GM12878 (cell line): ENCODE measurements at regions not wholly inside any gene's neighbourhood (a gene's known extent, or its start where the extent isn't known, plus 50 kb on each side); places are given as distances from the start of the nearest gene placed in this dataset.
A peak's percentile ranks its signal among the peaks of the same experiment; 100 is the strongest.

ENCODE experiments used
- ATAC-seq: fragments of 200-7000 bp; cut with Tn5 transposase; 3 replicates; pipeline ENCODE4 v1.9.1; 2020; ENCODE audit warnings: mild to moderate bottlenecking, moderate library complexity
- BruUV-seq: library from RNA; stranded (reverse); fragments of 400-500 nt; replicated peaks from 2 replicates; lab custom pipeline; 2021; lab: Mats Ljungman, UMichigan
- CTCF ChIA-PET: fragments of 300-600 bp; sonication (Branson Sonifier 250); formaldehyde crosslinking; extraction: SDS; loops from one replicate; lab custom pipeline; 2021; ENCODE audit warnings: inconsistent platforms; lab: Yijun Ruan, JAX
- POLR2A ChIA-PET: fragments of 350-600 bp; formaldehyde crosslinking; extraction: SDS; loops from one replicate; lab custom pipeline; 2021; ENCODE audit warnings: inconsistent platforms; lab: Charles Lee
- RAD21 ChIA-PET: fragments of 300-600 bp; sonication (Branson Sonifier 250); formaldehyde crosslinking; loops from one replicate; lab custom pipeline; 2023; ENCODE audit warnings: antibody characterized with exemption; ENCODE audit not compliant: unreplicated experiment; lab: Charles Lee
- SMC1A ChIA-PET: fragments of 300-600 bp; sonication (Branson Sonifier 250); formaldehyde crosslinking; loops from one replicate; lab custom pipeline; 2023; ENCODE audit not compliant: unreplicated experiment, uncharacterized antibody; lab: Charles Lee
- DNase-seq: peaks from one replicate; pipeline ENCODE4 v3.0.0-alpha.2; 2011; ENCODE audit warnings: low read depth, low spot score
- FAIRE-seq: peaks from 3 replicates; lab custom pipeline; 2011; peaks lifted over from hg19 to GRCh38; lab: Jason Lieb, UNC
- H2AFZ ChIP-seq: 2 replicates; pipeline ENCODE4 v1.6.0; 2011; ENCODE audit warnings: low read depth, low read length, control low read depth; ENCODE audit not compliant: control insufficient read depth
- H3K27ac ChIP-seq: 2 replicates; pipeline ENCODE4 v1.5.1; 2011; ENCODE audit warnings: control low read depth; ENCODE audit not compliant: control insufficient read depth, insufficient read depth
- H3K27me3 ChIP-seq, 2 experiments: replicated peaks in 1 of 2; 2 replicates each; pipeline versions ENCODE4 v1.6.0 to v1.6.1; 2011; ENCODE audit warnings: low read length in 1 of 2; ENCODE audit not compliant: control insufficient read depth in 2 of 2, insufficient read depth in 2 of 2
- H3K36me3 ChIP-seq, 2 experiments: 2 replicates each; pipeline ENCODE4 v1.5.1; 2011; ENCODE audit warnings: low read length in 1 of 2; ENCODE audit not compliant: control insufficient read depth in 2 of 2, insufficient read depth in 2 of 2
- H3K4me1 ChIP-seq: 2 replicates; pipeline ENCODE4 v1.6.1; 2011; ENCODE audit warnings: mild to moderate bottlenecking, low read length, moderate library complexity, mixed read lengths; ENCODE audit not compliant: control insufficient read depth, insufficient read depth
- H3K4me2 ChIP-seq: 2 replicates; pipeline ENCODE4 v1.6.0; 2011; ENCODE audit warnings: control low read depth; ENCODE audit not compliant: control insufficient read depth, insufficient read depth
- H3K4me3 ChIP-seq: fragments of 200-600 bp; sonication (generic); 2 replicates; pipeline ENCODE4 v1.5.1; 2016
- H3K79me2 ChIP-seq: 2 replicates; pipeline ENCODE4 v1.6.0; 2011; ENCODE audit warnings: low read length; ENCODE audit not compliant: control insufficient read depth, insufficient read depth
- H3K9ac ChIP-seq: 2 replicates; pipeline ENCODE4 v1.8.0; 2011; ENCODE audit warnings: low read length, control low read depth, mixed read lengths; ENCODE audit not compliant: control insufficient read depth, insufficient read depth
- H3K9me3 ChIP-seq: replicated peaks from 3 replicates; pipeline ENCODE4 v1.5.1; 2011; ENCODE audit warnings: mild to moderate bottlenecking, low read length; ENCODE audit not compliant: control insufficient read depth, insufficient read depth
- H4K20me1 ChIP-seq: 2 replicates; pipeline ENCODE4 v1.6.0; 2011; ENCODE audit not compliant: control insufficient read depth, insufficient read depth
- CBFB ChIP-seq: IDR thresholded peaks from 2 replicates; pipeline ENCODE4 v1.6.1; 2016; ENCODE audit warnings: antibody characterized with exemption, low read depth
- EZH2 ChIP-seq: IDR thresholded peaks from 2 replicates; pipeline ENCODE4 v1.6.1; 2012; ENCODE audit warnings: low read depth, mild to moderate bottlenecking, control low read depth, inconsistent platforms, low read length, borderline replicate concordance; ENCODE audit not compliant: control insufficient read depth
- MEF2B ChIP-seq: fragments of 450-650 bp; IDR thresholded peaks from 2 replicates; pipeline ENCODE4 v1.6.1; 2018; ENCODE audit warnings: mild to moderate bottlenecking, moderate library complexity; ENCODE audit not compliant: partially characterized antibody, poor library complexity, severe bottlenecking
- NR2C1 ChIP-seq: fragments of 450-650 bp; IDR thresholded peaks from 2 replicates; pipeline ENCODE4 v1.6.1; 2017; ENCODE audit warnings: antibody characterized with exemption, mild to moderate bottlenecking, moderate library complexity
- NR2F1 ChIP-seq: fragments of 450-650 bp; conservative IDR thresholded peaks from 2 replicates; pipeline ENCODE4 v1.6.1; 2017; ENCODE audit warnings: mild to moderate bottlenecking
- PAX8 ChIP-seq: fragments of 450-650 bp; IDR thresholded peaks from 2 replicates; pipeline ENCODE4 v1.6.1; 2017; ENCODE audit warnings: mild to moderate bottlenecking, moderate library complexity
- POLR2A ChIP-seq: IDR thresholded peaks from 2 replicates; pipeline ENCODE4 v1.6.1; 2011; ENCODE audit warnings: low read depth, mild to moderate bottlenecking, low read length
- RAD21 ChIP-seq: IDR thresholded peaks from 2 replicates; pipeline ENCODE4 v1.6.1; 2011; ENCODE audit warnings: mild to moderate bottlenecking, low read depth, low read length, moderate library complexity; ENCODE audit not compliant: insufficient read depth
- RCOR1 ChIP-seq: conservative IDR thresholded peaks from 2 replicates; pipeline ENCODE4 v1.6.1; 2012; ENCODE audit warnings: low read depth, low read length, improper control_type of control experiment
- ZBED1 ChIP-seq: IDR thresholded peaks from 2 replicates; pipeline ENCODE4 v1.6.1; 2016; ENCODE audit warnings: borderline replicate concordance
- ZZZ3 ChIP-seq: IDR thresholded peaks from 2 replicates; pipeline ENCODE4 v1.6.1; 2011; ENCODE audit warnings: low read depth; ENCODE audit not compliant: control insufficient read depth, insufficient read length
- WGBS: methylation state at CpG from one replicate; pipeline ENCODE4 v1.1.6; 2016; ENCODE audit warnings: low lambda C conversion rate; ENCODE audit not compliant: insufficient replicate concordance, insufficient coverage; ENCODE audit errors: missing lambda C conversion rate; 5-methylcytosine and 5-hydroxymethylcytosine counted together
- in situ Hi-C: fragments of 300-500 bp; cut with MboI; formaldehyde crosslinking; loops from 9 replicates; pipeline ENCODE4 v1.14.3; 2018; ENCODE audit warnings: mixed read lengths
- intact Hi-C: fragments of 100-400 bp; cut with micrococcal nuclease; formaldehyde crosslinking; loops from one replicate; pipeline ENCODE4 v1.14.2; 2022; ENCODE audit not compliant: unreplicated experiment
- TF ChIP-seq, protein P1 (sequence below): fragments of 150-350 bp; IDR thresholded peaks from 2 replicates; pipeline ENCODE4 v1.6.1; 2014; ENCODE audit warnings: mild to moderate bottlenecking, low read depth, low read length
- TF ChIP-seq, protein P2 (sequence below): fragments of 450-650 bp; IDR thresholded peaks from 2 replicates; pipeline ENCODE4 v1.6.1; 2017; ENCODE audit warnings: low read depth, mild to moderate bottlenecking, moderate library complexity

DNA sequence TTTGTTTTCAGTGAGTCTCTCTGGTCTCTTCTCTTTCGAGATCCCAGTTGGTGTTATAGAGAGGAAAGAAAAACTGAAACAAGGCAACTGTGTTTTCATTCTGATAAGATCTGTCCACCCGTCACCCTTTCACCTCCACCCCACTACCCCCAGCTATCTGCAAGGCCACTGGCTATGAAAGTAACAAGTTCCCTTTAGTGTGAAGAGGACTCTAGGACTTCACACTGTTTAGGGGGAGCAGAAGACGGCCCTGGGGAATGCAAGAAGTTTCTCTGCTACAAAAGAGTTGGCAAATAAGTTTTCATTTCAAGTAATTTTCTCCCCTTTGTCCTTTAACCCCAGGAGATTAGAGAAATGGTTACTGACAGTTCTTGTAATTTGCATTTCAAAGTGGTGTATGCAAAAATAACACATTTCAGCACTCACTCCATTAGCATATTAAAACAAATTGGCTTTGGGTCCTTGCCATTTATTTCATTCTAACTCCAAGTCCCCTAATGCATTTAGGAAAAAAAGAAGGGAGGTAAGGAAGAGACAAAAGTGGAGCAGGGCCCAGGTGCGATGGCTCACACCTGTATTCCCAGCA is 79.6 kb upstream of the PPM1J start:
- Histone ChIP-seq H3K27me3 (no peaks in the 10 kb centered on the region), H3K27ac (no peak overlapping the region), H3K36me3 (no peaks in the 10 kb centered on the region), H2AFZ (no peak overlapping the region), H4K20me1 (no peaks in the 10 kb centered on the region), H3K4me2 (no peak overlapping the region), H3K4me1 (peaks cover 14% of the 10 kb centered on the region), H3K4me3 (no peak overlapping the region), H3K9me3 (no peaks in the 10 kb centered on the region), H3K79me2 (no peaks in the 10 kb centered on the region), H3K9ac (no peak overlapping the region)
- intact Hi-C loops (no loop called here), in situ Hi-C loops (no loop called here)
- BruUV-seq: no TSS peak
- peak; percentile 44 for TF ChIP-seq MEF2B
- TF ChIP-seq NR2C1: peak; percentile 40
- peak; percentile 59; the same call in 1 of the 2 replicates for TF ChIP-seq NR2F1
- no peak for TF ChIP-seq PAX8
- FAIRE-seq (no peak), ATAC-seq (peak; percentile 90), DNase-seq (no peak)
- CTCF ChIA-PET: interaction anchor here (0.9 to 1.3 kb wide), 3 partner anchors 10 to 404 kb away, joined by 3 to 5 read pairs (median 4); partner anchors contain the start of gene PPM1J
- POLR2A ChIA-PET: no interaction called here
- 25% methylated on average over 4 of the region's 4 CpGs for WGBS
- RAD21 ChIA-PET: interaction anchor here (1.0 kb wide), 1 partner anchor 78 kb away, joined by 3 read pairs; no protein-coding TSS in a partner anchor
- SMC1A ChIA-PET: interaction anchor here (0.6 kb wide), 1 partner anchor 46 kb away, joined by 3 read pairs; no protein-coding TSS in a partner anchor

DNA sequence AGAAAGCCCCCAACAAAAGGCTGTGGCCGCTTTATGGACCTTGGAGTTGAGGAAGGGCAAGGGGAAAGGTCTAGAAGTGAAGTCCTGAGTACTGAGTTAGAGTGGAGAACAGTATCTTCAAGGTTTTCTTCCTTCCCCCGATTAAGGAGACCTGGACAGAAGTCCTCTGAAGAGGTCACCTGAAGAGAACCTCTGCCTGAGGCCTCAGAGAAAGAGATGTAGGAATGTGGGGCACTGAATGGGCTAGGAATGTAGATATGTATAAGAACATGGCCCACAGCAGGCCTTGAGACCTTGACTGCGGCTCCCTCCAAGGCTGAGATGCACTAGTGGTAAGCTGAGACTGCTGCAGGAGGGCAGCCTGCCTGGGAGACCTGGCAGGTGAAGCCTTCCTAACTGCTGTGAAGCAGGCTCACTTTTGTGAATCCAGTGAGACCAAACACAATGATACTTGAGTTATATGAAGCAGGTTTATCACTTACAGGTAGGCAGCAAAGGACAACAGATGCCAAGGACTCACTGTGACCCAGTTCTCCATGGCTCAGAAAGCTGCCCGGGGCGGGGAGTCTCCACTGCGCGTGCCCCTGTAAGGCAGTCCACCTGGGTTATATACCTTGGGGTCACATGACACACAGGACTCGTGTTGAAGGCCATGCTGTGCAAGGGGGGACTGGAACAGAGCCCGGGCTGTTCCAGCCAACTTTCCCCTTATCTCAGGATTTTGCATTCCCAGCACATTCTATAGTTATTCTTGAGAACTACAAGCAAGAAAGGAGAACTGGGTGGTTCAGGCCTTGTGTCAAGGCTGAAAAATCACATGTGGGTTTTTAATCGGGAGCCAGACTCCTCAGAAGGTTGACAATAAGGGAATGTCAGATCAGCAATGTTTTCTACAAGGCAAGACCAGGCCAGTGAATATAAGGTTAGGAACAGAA is 78.8 kb upstream of the PPM1J start:
- no peaks in the 10 kb centered on the region for H3K36me3 ChIP-seq
- no peak overlapping the region for H3K4me2 ChIP-seq
- 72% methylated on average over 10 of the region's 10 CpGs for WGBS
- H3K4me3 ChIP-seq: no peak overlapping the region
- in situ Hi-C loops: no loop called here
- H3K9me3 ChIP-seq: no peaks in the 10 kb centered on the region
- H3K79me2 ChIP-seq: no peaks in the 10 kb centered on the region
- RAD21 ChIA-PET: no interaction called here
- no peaks in the 10 kb centered on the region for H3K27me3 ChIP-seq
- intact Hi-C loops: no loop called here
- CTCF ChIA-PET: interaction anchor here (0.9 to 1.2 kb wide), 2 partner anchors 10 to 403 kb away, joined by 4 to 5 read pairs; no protein-coding TSS in a partner anchor
- FAIRE-seq (no peak), DNase-seq (no peak), ATAC-seq (no peak)
- no peak overlapping the region for H2AFZ ChIP-seq
- SMC1A ChIA-PET: no interaction called here
- no peak overlapping the region for H3K27ac ChIP-seq
- no TSS peak for BruUV-seq
- H3K9ac ChIP-seq: no peak overlapping the region
- H4K20me1 ChIP-seq: no peaks in the 10 kb centered on the region
- peaks cover 14% of the 10 kb centered on the region for H3K4me1 ChIP-seq
- POLR2A ChIA-PET: no interaction called here
- no peak for TF ChIP-seq RCOR1
- TF ChIP-seq ZBED1: no peak
- TF ChIP-seq ZZZ3: no peak
- TF ChIP-seq EZH2: no peak
- TF ChIP-seq, protein P1, sequence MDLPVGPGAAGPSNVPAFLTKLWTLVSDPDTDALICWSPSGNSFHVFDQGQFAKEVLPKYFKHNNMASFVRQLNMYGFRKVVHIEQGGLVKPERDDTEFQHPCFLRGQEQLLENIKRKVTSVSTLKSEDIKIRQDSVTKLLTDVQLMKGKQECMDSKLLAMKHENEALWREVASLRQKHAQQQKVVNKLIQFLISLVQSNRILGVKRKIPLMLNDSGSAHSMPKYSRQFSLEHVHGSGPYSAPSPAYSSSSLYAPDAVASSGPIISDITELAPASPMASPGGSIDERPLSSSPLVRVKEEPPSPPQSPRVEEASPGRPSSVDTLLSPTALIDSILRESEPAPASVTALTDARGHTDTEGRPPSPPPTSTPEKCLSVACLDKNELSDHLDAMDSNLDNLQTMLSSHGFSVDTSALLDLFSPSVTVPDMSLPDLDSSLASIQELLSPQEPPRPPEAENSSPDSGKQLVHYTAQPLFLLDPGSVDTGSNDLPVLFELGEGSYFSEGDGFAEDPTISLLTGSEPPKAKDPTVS: no peak
- TF ChIP-seq, protein P2, sequence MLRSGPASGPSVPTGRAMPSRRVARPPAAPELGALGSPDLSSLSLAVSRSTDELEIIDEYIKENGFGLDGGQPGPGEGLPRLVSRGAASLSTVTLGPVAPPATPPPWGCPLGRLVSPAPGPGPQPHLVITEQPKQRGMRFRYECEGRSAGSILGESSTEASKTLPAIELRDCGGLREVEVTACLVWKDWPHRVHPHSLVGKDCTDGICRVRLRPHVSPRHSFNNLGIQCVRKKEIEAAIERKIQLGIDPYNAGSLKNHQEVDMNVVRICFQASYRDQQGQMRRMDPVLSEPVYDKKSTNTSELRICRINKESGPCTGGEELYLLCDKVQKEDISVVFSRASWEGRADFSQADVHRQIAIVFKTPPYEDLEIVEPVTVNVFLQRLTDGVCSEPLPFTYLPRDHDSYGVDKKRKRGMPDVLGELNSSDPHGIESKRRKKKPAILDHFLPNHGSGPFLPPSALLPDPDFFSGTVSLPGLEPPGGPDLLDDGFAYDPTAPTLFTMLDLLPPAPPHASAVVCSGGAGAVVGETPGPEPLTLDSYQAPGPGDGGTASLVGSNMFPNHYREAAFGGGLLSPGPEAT: no peak
- TF ChIP-seq RAD21: no peak
- TF ChIP-seq CBFB: no peak
- no peak for TF ChIP-seq POLR2A
